ENCODE measurements at regions not wholly inside any gene's neighbourhood (a gene's known extent, or its start where the extent isn't known, plus 50 kb on each side); places are given as distances from the start of the nearest gene placed in this dataset.

GRCh38 chr2:129179199-129179598 is 800.3 kb upstream of the RAB6C start:
- H3K36me3 ChIP-seq (ENCODE audit: control insufficient read depth, insufficient read depth, low read length), result no peaks in the 10 kb centered on the region
- CTCF ChIA-PET, result no interaction called here
- no TSS peak for BruUV-seq (replicated peaks)
- Mint-ChIP-seq H3K27me3 (ENCODE audit: insufficient read depth, unreplicated experiment) (peaks cover 8% of the 10 kb centered on the region), H3K27ac (ENCODE audit: unreplicated experiment) (no peak overlapping the region), H3K4me1 (ENCODE audit: low read depth, unreplicated experiment) (no peaks in the 10 kb centered on the region), H3K36me3 (ENCODE audit: insufficient read depth, unreplicated experiment) (no peaks in the 10 kb centered on the region), H3K4me3 (ENCODE audit: unreplicated experiment) (no peak overlapping the region), H3K9me3 (ENCODE audit: unreplicated experiment) (no peaks in the 10 kb centered on the region)
- H3K4me3 ChIP-seq (ENCODE audit: low read depth, low read length), result no peak overlapping the region
- no peaks in the 10 kb centered on the region for H3K27me3 ChIP-seq (replicated peaks; ENCODE audit: control insufficient read depth, insufficient read depth, low read length)
- no peak for TF ChIP-seq CTCF (IDR thresholded peaks at IDR 0.05; ENCODE audit: insufficient read depth in 1 of 2, low read depth in 1 of 2, low read length in 1 of 2, severe bottlenecking in 1 of 2, unreplicated experiment in 1 of 2)
- POLR2A ChIA-PET, result no interaction called here
- H3K4me1 ChIP-seq, result no peaks in the 10 kb centered on the region
- no peak for DNase-seq
- H3K9me3 ChIP-seq, result no peaks in the 10 kb centered on the region
- intact Hi-C loops (cut with micrococcal nuclease; ENCODE audit: unreplicated experiment), result no loop called here

- no peak for DNase-seq
- no peak overlapping the region for H3K4me3 Mint-ChIP-seq (ENCODE audit: unreplicated experiment)
- CTCF ChIA-PET, result no interaction called here
- no peaks in the 10 kb centered on the region for H3K27me3 ChIP-seq (replicated peaks; ENCODE audit: control insufficient read depth, insufficient read depth, low read length)
- intact Hi-C loops (cut with micrococcal nuclease; ENCODE audit: unreplicated experiment), result no loop called here
- no peaks in the 10 kb centered on the region for H3K4me1 Mint-ChIP-seq (ENCODE audit: low read depth, unreplicated experiment)
- H3K36me3 ChIP-seq (ENCODE audit: control insufficient read depth, insufficient read depth, low read length), result no peaks in the 10 kb centered on the region
- H3K9me3 Mint-ChIP-seq (ENCODE audit: unreplicated experiment), result no peaks in the 10 kb centered on the region
- H3K9me3 ChIP-seq, result no peaks in the 10 kb centered on the region
- POLR2A ChIA-PET, result no interaction called here
- H3K36me3 Mint-ChIP-seq (ENCODE audit: insufficient read depth, unreplicated experiment), result no peaks in the 10 kb centered on the region
- H3K27ac Mint-ChIP-seq (ENCODE audit: unreplicated experiment), result no peak overlapping the region
- peaks cover 10% of the 10 kb centered on the region for H3K27me3 Mint-ChIP-seq (ENCODE audit: insufficient read depth, unreplicated experiment)
- H3K4me3 ChIP-seq (ENCODE audit: low read depth, low read length), result no peak overlapping the region
- no peak for TF ChIP-seq CTCF (IDR thresholded peaks at IDR 0.05; ENCODE audit: insufficient read depth in 1 of 2, low read depth in 1 of 2, low read length in 1 of 2, severe bottlenecking in 1 of 2, unreplicated experiment in 1 of 2)
- BruUV-seq (replicated peaks), result no TSS peak
- no peaks in the 10 kb centered on the region for H3K4me1 ChIP-seq
Measured at GRCh38 chr2:129180124-129180716, 799.2 kb upstream of the RAB6C start.

- ChIA-PET POLR2A (no interaction called here), CTCF (no interaction called here)
- Histone ChIP-seq H3K4me3 (ENCODE audit: low read depth, low read length) (no peak overlapping the region), H3K27me3 (replicated peaks; ENCODE audit: control insufficient read depth, insufficient read depth, low read length) (no peaks in the 10 kb centered on the region), H3K4me1 (no peaks in the 10 kb centered on the region), H3K9me3 (no peaks in the 10 kb centered on the region), H3K36me3 (ENCODE audit: control insufficient read depth, insufficient read depth, low read length) (no peaks in the 10 kb centered on the region)
- no TSS peak for BruUV-seq (replicated peaks)
- Mint-ChIP-seq H3K36me3 (ENCODE audit: insufficient read depth, unreplicated experiment) (no peaks in the 10 kb centered on the region), H3K4me1 (ENCODE audit: low read depth, unreplicated experiment) (no peaks in the 10 kb centered on the region), H3K27ac (ENCODE audit: unreplicated experiment) (no peak overlapping the region), H3K4me3 (ENCODE audit: unreplicated experiment) (no peak overlapping the region), H3K9me3 (ENCODE audit: unreplicated experiment) (no peaks in the 10 kb centered on the region), H3K27me3 (ENCODE audit: insufficient read depth, unreplicated experiment) (peaks cover 10% of the 10 kb centered on the region)
- TF ChIP-seq CTCF (IDR thresholded peaks at IDR 0.05; ENCODE audit: insufficient read depth in 1 of 2, low read depth in 1 of 2, low read length in 1 of 2, severe bottlenecking in 1 of 2, unreplicated experiment in 1 of 2), result no peak
- intact Hi-C loops (cut with micrococcal nuclease; ENCODE audit: unreplicated experiment), result no loop called here
- no peak for DNase-seq
Measured at GRCh38 chr2:129181433-129181832, 798.0 kb upstream of the RAB6C start.

Data from Caco-2 (cell line).